Gastrocnemius medialis (tissue), 4 donors: ENCODE measurements at regions not wholly inside any gene's neighbourhood (a gene's known extent, or its start where the extent isn't known, plus 50 kb on each side); places are given as distances from the start of the nearest gene placed in this dataset.

Source experiments
- ATAC-seq, 2 donors: fragments of 150-250 bp; one replicate each; pipeline ENCODE4 v1.9.1; 2016
- DNase-seq, 2 donors: peaks; one replicate each; pipeline ENCODE4 v3.0.0-alpha.2; 2019
- H3K27ac ChIP-seq, 4 donors: fragments of 200-600 bp; sonication (generic); 1 replicate in 1 of 4; 2 replicates in 3 of 4; pipeline ENCODE4 v1.5.1; 2016 to 2018; ENCODE audit warnings: mild to moderate bottlenecking in 2 of 4, moderate library complexity in 1 of 4
- H3K27me3 ChIP-seq, 3 donors: fragments of 200-600 bp; sonication (generic) in 2 of 3; 1 replicate in 1 of 3; 2 replicates in 2 of 3; pipeline versions ENCODE4 v1.5.1 to v1.6.0; 2016 to 2019; ENCODE audit warnings: mild to moderate bottlenecking in 1 of 3, moderate library complexity in 1 of 3
- H3K36me3 ChIP-seq, 2 donors: fragments of 200-600 bp; sonication (generic) in 1 of 2; one replicate each; pipeline ENCODE4 v1.5.1; 2017 to 2018
- H3K4me1 ChIP-seq, 2 donors: fragments of 200-600 bp; sonication (generic) in 1 of 2; one replicate each; pipeline ENCODE4 v1.5.1; 2016 to 2017; ENCODE audit warnings: mild to moderate bottlenecking in 2 of 2
- H3K4me3 ChIP-seq, 4 donors: fragments of 200-600 bp; sonication (generic) in 3 of 4; 1 replicate in 1 of 4; 2 replicates in 3 of 4; pipeline ENCODE4 v1.5.1; 2016 to 2019; ENCODE audit warnings: mild to moderate bottlenecking in 2 of 4
- H3K9me3 ChIP-seq, 3 donors: fragments of 200-600 bp; sonication (generic) in 2 of 3; 1 replicate in 1 of 3; 2 replicates in 2 of 3; pipeline ENCODE4 v1.5.1; 2016 to 2019
- POLR2A ChIP-seq, 2 donors: fragments of 450-650 bp; IDR thresholded peaks; one replicate each; pipeline ENCODE4 v1.6.1; 2017; ENCODE audit warnings: antibody characterized with exemption in 2 of 2, mild to moderate bottlenecking in 2 of 2, moderate library complexity in 2 of 2
- in situ Hi-C, 4 donors: fragments of 200-750 bp; cut with MboI; loops; one replicate each; pipeline versions ENCODE4 v1.15.0 to v1.8.0; 2017; ENCODE audit warnings: low sequenced_read_pairs in 4 of 4
- intact Hi-C: fragments of 100-400 bp; cut with DNase I; formaldehyde crosslinking; loops from one replicate; pipeline ENCODE4 v1.15.1; 2023; ENCODE audit warnings: low total_unique reads
- TF ChIP-seq, protein P1 (sequence below), 5 experiments: fragments of 450-650 bp in 3 of 5; fragments of 200-600 bp in 2 of 5; sonication (generic) in 2 of 5; IDR thresholded peaks in 4 of 5; conservative IDR thresholded peaks in 1 of 5; 1 replicate in 4 of 5; 2 replicates in 1 of 5; pipeline ENCODE4 v1.5.1; 2016 to 2019; ENCODE audit warnings: antibody characterized with exemption in 5 of 5, mild to moderate bottlenecking in 3 of 5, moderate library complexity in 3 of 5

- H3K36me3 ChIP-seq, result no peaks in the 10 kb centered on the region
- TF ChIP-seq POLR2A (IDR thresholded peaks at IDR 0.05), result no peak
- TF ChIP-seq, protein P1, sequence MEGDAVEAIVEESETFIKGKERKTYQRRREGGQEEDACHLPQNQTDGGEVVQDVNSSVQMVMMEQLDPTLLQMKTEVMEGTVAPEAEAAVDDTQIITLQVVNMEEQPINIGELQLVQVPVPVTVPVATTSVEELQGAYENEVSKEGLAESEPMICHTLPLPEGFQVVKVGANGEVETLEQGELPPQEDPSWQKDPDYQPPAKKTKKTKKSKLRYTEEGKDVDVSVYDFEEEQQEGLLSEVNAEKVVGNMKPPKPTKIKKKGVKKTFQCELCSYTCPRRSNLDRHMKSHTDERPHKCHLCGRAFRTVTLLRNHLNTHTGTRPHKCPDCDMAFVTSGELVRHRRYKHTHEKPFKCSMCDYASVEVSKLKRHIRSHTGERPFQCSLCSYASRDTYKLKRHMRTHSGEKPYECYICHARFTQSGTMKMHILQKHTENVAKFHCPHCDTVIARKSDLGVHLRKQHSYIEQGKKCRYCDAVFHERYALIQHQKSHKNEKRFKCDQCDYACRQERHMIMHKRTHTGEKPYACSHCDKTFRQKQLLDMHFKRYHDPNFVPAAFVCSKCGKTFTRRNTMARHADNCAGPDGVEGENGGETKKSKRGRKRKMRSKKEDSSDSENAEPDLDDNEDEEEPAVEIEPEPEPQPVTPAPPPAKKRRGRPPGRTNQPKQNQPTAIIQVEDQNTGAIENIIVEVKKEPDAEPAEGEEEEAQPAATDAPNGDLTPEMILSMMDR (IDR thresholded peaks at IDR 0.05 in 4 of 5, conservative IDR thresholded peaks at IDR 0.05 in 1 of 5), result no peak
- intact Hi-C loops, result no loop called here
- no peak for ATAC-seq
- no peak for DNase-seq
- no peaks in the 10 kb centered on the region for H3K27me3 ChIP-seq
- H3K27ac ChIP-seq, result no peak overlapping the region
- in situ Hi-C loops, result no loop called here
- H3K4me1 ChIP-seq, result no peaks in the 10 kb centered on the region
- H3K9me3 ChIP-seq, result no peaks in the 10 kb centered on the region
- no peak overlapping the region for H3K4me3 ChIP-seq
Measured at GRCh38 chr15:26160343-26160742, 297.2 kb upstream of the ATP10A start.

DNA sequence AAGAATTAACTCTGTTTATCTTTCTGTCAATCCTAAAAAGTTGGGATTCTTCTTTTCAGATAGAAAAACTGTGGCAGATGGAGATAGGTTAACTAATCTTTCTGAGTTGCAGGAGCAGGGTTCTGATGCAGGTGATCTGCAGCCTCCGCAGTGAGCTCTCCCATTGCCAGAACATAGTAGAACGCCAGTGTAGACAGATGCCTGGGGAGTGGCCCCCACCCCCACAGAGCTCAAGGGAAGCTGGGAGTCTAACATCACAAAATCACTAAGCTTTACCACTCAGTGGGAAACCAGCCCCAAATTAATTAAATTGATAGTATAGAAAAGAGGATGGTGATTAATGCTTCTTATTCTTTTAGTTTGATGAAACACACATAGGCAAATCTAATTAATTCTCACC lies 295.0 kb upstream of the ATP10A start:
- in situ Hi-C loops, result no loop called here
- TF ChIP-seq, protein P1 (IDR thresholded peaks at IDR 0.05 in 4 of 5, conservative IDR thresholded peaks at IDR 0.05 in 1 of 5), result no peak
- no peak for TF ChIP-seq POLR2A (IDR thresholded peaks at IDR 0.05)
- H3K4me1 ChIP-seq, result no peaks in the 10 kb centered on the region
- DNase-seq (no peak), ATAC-seq (no peak)
- intact Hi-C loops, result no loop called here
- no peak overlapping the region for H3K27ac ChIP-seq
- no peaks in the 10 kb centered on the region for H3K9me3 ChIP-seq
- H3K36me3 ChIP-seq, result no peaks in the 10 kb centered on the region
- H3K4me3 ChIP-seq, result no peak overlapping the region
- no peaks in the 10 kb centered on the region for H3K27me3 ChIP-seq

- Histone ChIP-seq H3K9me3 (no peaks in the 10 kb centered on the region), H3K27ac (no peak overlapping the region)
Measured at GRCh38 chr15:26157081-26157480, 294.0 kb upstream of the ATP10A start.

GRCh38 chr15:26156051-26156450 lies 292.9 kb upstream of the ATP10A start:
- Histone ChIP-seq H3K4me3 (no peak overlapping the region), H3K36me3 (no peaks in the 10 kb centered on the region), H3K27me3 (no peaks in the 10 kb centered on the region), H3K9me3 (no peaks in the 10 kb centered on the region), H3K27ac (no peak overlapping the region), H3K4me1 (no peaks in the 10 kb centered on the region)
- in situ Hi-C loops (no loop called here), intact Hi-C loops (no loop called here)
- no peak for TF ChIP-seq POLR2A (IDR thresholded peaks at IDR 0.05)
- TF ChIP-seq, protein P1 (IDR thresholded peaks at IDR 0.05 in 4 of 5, conservative IDR thresholded peaks at IDR 0.05 in 1 of 5), result no peak
- DNase-seq (no peak), ATAC-seq (no peak)

More at GRCh38 chr15:26157081-26157480, 294.0 kb upstream of the ATP10A start:
- ATAC-seq (no peak), DNase-seq (no peak)
- Histone ChIP-seq H3K4me3 (no peak overlapping the region), H3K27me3 (no peaks in the 10 kb centered on the region), H3K36me3 (no peaks in the 10 kb centered on the region), H3K4me1 (no peaks in the 10 kb centered on the region)
- in situ Hi-C loops, result no loop called here
- intact Hi-C loops, result no loop called here
- TF ChIP-seq, protein P1 (IDR thresholded peaks at IDR 0.05 in 4 of 5, conservative IDR thresholded peaks at IDR 0.05 in 1 of 5), result no peak
- no peak for TF ChIP-seq POLR2A (IDR thresholded peaks at IDR 0.05)

DNA sequence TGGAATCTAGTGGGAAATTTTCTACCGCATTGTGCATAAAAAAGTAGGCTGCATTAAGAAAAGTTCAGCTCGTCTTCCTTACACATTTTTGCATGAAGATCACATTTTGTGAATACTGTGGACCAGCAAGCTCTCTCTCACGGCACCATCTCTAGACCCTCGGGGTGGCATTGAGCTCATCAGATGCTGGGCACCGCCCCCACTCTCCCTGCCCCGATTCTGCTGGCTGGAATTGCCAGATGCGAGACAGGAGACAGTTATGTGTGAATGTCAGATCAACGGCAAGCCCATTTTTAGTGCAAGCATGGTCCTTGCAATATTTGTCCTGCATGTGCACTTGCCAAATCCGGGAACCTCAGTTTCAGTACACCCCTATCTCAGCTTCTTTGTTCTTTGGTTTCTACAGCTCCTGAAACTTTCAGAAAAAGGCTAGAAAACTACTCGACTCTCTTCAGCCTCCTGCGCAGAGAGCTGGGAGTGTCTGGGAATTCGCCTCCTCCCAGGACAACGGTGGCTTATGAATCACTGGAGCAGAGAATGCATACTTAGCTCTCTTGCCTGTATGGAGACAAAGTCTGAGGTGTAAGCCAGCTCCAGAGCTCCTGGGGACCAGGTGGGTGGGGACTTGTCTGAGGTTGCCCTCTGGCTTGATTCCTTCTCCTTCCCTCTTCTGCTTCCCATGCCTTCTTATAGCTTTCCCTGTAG lies 285.2 kb upstream of the ATP10A start:
- H3K27me3 ChIP-seq, result no peaks in the 10 kb centered on the region
- TF ChIP-seq, protein P1 (IDR thresholded peaks at IDR 0.05 in 4 of 5, conservative IDR thresholded peaks at IDR 0.05 in 1 of 5), result no peak
- no peak for TF ChIP-seq POLR2A (IDR thresholded peaks at IDR 0.05)
- no peak overlapping the region for H3K27ac ChIP-seq
- in situ Hi-C loops, result no loop called here
- ATAC-seq (no peak), DNase-seq (no peak)
- no peaks in the 10 kb centered on the region for H3K36me3 ChIP-seq
- no peak overlapping the region for H3K4me3 ChIP-seq
- no peaks in the 10 kb centered on the region for H3K4me1 ChIP-seq
- intact Hi-C loops, result no loop called here
- H3K9me3 ChIP-seq, result no peaks in the 10 kb centered on the region
